Stimulated activated naive CD8-positive, alpha-beta T cell treated with anti-CD3 and anti-CD28 coated beads, Interleukin-15, Interleukin-2, amounts not matched to agents 100 U/mL and 50 U/mL, for 24 hours (primary cell): ENCODE measurements at regions not wholly inside any gene's neighbourhood (a gene's known extent, or its start where the extent isn't known, plus 50 kb on each side); places are given as distances from the start of the nearest gene placed in this dataset.

Source experiments
- ATAC-seq: fragments of 150-1000 bp; cut with Tn5 transposase; one replicate; pipeline ENCODE4 v1.10.0; 2021
- DNase-seq: peaks from one replicate; pipeline ENCODE4 v3.0.0; 2021

DNA sequence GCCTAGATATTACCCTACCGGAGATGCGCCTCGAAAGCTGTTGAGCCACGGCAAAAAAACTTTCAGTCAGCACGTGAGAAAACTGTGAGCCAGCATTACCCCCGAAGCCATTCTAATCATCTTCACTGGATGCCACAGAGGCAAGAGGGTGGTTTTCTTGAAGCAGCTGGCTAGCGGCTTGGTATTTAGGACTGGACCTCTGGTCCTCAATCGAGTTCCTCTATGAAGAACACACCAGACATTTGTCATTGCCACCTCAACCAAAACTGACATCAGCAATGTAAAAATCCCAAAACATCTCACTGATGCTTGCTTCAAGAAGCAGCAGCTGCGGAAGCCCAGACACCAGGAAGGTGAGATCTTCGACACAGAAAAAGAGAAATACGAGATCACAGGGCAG is 52.8 kb upstream of the SLC66A3 start:
- ATAC-seq (no peak), DNase-seq (no peak)

DNA sequence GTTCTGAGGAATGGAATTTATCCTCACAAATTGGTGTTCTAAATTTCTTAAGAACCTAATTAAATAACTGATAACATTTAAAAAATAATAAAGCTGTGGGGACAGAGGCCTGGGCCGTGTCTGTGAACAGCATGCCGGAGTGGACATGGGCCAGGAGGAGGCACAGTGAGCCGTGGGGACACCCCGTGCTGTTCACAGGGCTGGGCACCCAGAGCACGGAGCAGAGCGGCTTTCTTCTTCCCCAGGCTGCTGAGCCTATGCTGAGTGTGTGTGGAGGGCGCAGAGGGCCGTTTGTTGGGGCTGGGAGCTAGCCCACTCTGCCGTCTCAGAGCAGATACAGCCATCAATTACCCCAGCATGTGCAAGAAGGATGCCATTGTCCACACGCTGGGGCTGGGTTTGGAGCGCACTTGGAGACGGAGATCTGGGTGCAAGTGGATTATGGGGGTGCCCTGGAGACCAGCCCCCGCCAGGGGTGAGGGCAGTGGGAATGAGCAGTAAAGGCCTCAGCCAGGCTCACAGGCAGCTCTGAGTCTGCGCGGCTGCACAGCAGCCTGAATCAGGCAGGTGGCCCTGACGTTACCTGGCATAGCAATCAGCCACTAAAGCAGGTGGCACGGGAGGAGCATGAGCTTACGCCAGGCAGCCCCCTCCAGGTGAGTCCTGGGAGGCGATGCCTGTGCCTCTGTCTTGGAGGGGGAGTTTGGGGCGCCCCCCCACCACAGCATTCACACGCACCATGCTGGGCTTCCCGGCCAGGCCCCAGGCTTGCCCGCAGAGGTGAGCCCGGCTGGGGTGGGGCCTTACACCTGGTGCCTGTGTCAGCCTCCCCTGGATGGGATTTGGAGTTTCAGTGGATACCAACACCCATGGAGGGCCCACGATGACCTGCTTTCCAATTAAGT is 52.1 kb upstream of the SLC66A3 start:
- DNase-seq (no peak), ATAC-seq (no peak)

DNA sequence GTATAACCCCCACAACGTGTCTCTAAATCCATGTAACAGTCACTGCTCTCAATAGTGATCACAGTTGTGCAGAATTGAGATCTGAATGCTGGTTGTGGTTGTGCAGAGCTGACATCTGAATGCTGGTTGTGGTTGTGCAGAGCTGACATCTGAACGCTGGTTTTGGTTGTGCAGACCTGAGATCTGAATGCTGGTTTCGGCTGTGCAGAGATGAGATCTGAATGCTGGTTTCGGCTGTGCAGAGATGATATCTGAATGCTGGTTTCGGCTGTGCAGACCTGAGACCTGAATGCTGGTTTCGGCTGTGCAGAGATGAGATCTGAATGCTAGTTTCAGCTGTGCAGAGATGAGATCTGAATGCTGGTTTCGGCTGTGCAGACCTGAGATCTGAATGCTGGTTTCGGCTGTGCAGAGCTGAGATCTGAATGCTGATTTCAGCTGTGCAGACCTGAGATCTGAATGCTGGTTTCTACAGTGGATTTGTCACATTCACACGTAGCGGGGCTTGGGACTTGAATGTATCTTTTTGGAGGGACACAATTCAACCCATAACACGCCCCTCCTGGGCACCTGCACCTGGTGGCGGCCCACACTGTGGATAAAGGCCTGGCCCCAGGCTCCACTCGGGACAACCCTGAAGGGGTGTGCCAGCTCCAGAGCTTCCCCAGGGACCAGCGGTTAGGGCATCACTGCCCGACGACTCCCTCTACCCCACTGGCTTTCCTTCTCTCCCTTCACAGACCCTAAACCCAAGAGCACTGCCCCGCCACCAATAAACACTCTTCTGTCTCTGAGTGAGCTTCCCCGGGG is 51.1 kb upstream of the SLC66A3 start:
- DNase-seq (no peak), ATAC-seq (no peak)

DNA sequence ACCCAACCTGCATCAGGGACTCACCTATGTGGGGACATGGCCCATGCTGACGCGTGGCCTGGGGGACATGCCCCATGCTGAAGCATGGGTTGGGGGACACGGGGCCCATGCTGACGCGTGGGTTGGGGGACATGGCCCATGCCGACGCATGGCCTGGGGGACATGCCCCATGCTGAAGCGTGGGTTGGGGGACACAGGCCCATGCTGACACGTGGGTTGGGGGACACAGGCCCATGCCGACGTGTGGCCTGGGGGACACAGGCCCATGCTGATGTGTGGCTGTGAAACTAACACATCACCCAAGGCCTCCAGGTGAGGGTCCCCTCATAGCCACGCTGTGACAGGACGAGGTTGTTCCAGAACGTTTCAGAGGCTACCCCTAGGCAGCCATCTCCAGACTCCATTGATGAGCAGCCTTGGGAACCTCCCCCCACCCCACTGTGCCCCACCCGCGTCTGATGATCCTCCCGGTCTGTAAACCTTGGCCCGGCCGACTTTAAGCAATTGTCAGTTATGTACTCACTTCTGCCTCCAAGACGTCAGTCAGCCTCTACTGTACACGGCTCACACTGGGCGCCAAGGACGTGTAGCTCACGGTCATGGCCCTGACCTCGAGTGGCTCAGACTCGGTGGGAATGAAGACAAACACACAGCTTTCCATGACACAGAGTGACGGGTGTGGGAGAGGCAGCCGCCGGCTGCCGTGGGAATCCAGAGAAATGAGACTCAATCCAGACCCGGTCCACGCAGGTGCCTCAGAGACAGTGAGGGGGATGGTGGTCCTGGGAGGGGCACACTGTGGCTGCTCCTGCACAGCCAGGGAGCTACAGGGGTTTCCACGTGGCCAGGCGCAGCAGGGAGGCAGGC is 50.2 kb upstream of the SLC66A3 start:
- ATAC-seq = no peak
- DNase-seq = no peak
